Urinary bladder (tissue), 3 donors: ENCODE measurements at regions not wholly inside any gene's neighbourhood (a gene's known extent, or its start where the extent isn't known, plus 50 kb on each side); places are given as distances from the start of the nearest gene placed in this dataset.

Experiments used
- DNase-seq: peaks from one replicate; pipeline ENCODE4 v3.0.0-alpha.2; 2015; ENCODE audit errors: extremely low spot score
- H3K27ac ChIP-seq: one replicate; pipeline ENCODE4 v1.5.1; 2013; ENCODE audit warnings: low read depth, mild to moderate bottlenecking, moderate library complexity
- H3K36me3 ChIP-seq: one replicate; pipeline ENCODE4 v1.6.1; 2013; ENCODE audit warnings: mild to moderate bottlenecking, moderate library complexity; ENCODE audit not compliant: insufficient read depth
- H3K4me1 ChIP-seq: one replicate; pipeline ENCODE4 v1.6.1; 2013; ENCODE audit warnings: mild to moderate bottlenecking, moderate library complexity; ENCODE audit not compliant: insufficient read depth
- H3K4me3 ChIP-seq: one replicate; pipeline ENCODE4 v1.5.1; 2013; ENCODE audit warnings: low read depth, low read length
- WGBS: extraction: QIAGEN DNeasy Blood & Tissue Kit; methylation state at CpG from one replicate; pipeline ENCODE4 v1.1.7; 2013; 5-methylcytosine and 5-hydroxymethylcytosine counted together
- donor health status: healthy with polysubstance abuse.
- donor health status: healthy.

- no peak for DNase-seq
- WGBS, result 94% methylated on average over 1 of the region's 1 CpG
- H3K27ac ChIP-seq, result no peak overlapping the region
Observed at GRCh38 chr6:4550227-4550597, 226.0 kb upstream of the CDYL start.

GRCh38 chr6:4549556-4550226, 226.5 kb upstream of the CDYL start:
- H3K36me3 ChIP-seq, result no peaks in the 10 kb centered on the region
- no peak overlapping the region for H3K4me3 ChIP-seq
- DNase-seq, result no peak
- WGBS, result 96% methylated on average over 23 of the region's 23 CpGs
- no peaks in the 10 kb centered on the region for H3K4me1 ChIP-seq
- no peak overlapping the region for H3K27ac ChIP-seq

More at GRCh38 chr6:4550227-4550597, 226.0 kb upstream of the CDYL start:
- H3K4me1 ChIP-seq, result no peaks in the 10 kb centered on the region
- H3K4me3 ChIP-seq, result no peak overlapping the region
- H3K36me3 ChIP-seq, result no peaks in the 10 kb centered on the region

GRCh38 chr6:4545893-4546292, 230.3 kb upstream of the CDYL start:
- Histone ChIP-seq H3K4me1 (no peaks in the 10 kb centered on the region), H3K36me3 (no peaks in the 10 kb centered on the region), H3K27ac (no peak overlapping the region), H3K4me3 (no peak overlapping the region)
- WGBS, result 60% methylated on average over 4 of the region's 4 CpGs
- no peak for DNase-seq

- H3K4me3 ChIP-seq, result no peak overlapping the region
- H3K27ac ChIP-seq, result no peak overlapping the region
- WGBS, result 61% methylated on average over 2 of the region's 2 CpGs
- H3K4me1 ChIP-seq, result no peaks in the 10 kb centered on the region
- no peak for DNase-seq
- no peaks in the 10 kb centered on the region for H3K36me3 ChIP-seq
Observed at GRCh38 chr6:4543596-4543995, 232.6 kb upstream of the CDYL start.

DNA sequence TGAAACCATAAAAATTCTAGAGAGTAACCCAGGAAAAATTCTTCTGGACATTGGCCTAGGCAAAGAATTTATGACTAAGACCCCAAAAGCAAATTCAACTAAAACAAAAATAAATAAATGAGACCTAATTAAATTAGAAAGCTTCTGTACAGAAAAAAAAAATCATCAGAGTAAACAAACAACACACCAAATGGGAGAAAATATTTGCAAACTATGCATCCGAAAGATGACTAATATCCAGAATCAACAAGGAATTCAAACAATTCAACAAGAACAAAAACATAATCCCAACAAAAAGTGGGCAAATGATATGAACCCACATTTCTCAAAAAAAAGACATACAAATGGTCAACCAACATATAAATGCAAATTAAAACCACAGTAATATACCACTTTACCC, 242.6 kb upstream of the CDYL start:
- Histone ChIP-seq H3K27ac (no peak overlapping the region), H3K4me1 (no peaks in the 10 kb centered on the region), H3K36me3 (no peaks in the 10 kb centered on the region), H3K4me3 (no peak overlapping the region)
- DNase-seq, result no peak
- WGBS, result 87% methylated on average over 1 of the region's 1 CpG

DNA sequence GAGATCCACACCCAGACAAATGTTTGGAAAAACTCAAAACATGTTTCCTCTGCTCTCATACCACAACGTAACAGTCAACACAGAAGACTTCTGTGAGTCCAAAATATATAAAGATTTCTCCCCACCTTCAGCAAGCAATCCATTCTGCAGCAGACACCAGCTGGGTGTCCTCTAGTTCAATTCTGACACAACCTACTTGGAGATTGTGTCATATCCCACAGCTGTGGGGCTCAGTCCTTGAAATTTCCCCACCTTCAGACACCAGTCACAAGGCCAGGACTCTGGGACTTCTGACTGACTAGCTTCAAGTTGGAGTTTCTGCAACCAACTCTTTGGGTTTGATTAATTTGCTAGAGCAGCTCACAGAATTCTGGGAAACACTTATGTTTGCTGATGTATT, 244.8 kb upstream of the CDYL start:
- 70% methylated on average over 1 of the region's 1 CpG for WGBS
- no peak overlapping the region for H3K27ac ChIP-seq
- DNase-seq, result no peak
- H3K4me1 ChIP-seq, result no peaks in the 10 kb centered on the region
- no peaks in the 10 kb centered on the region for H3K36me3 ChIP-seq
- H3K4me3 ChIP-seq, result no peak overlapping the region

GRCh38 chr6:4522453-4522852, 253.8 kb upstream of the CDYL start:
- no peaks in the 10 kb centered on the region for H3K36me3 ChIP-seq
- DNase-seq, result no peak
- H3K4me1 ChIP-seq, result no peaks in the 10 kb centered on the region
- WGBS, result 73% methylated on average over 7 of the region's 7 CpGs
- no peak overlapping the region for H3K27ac ChIP-seq
- H3K4me3 ChIP-seq, result no peak overlapping the region

- Histone ChIP-seq H3K4me3 (no peak overlapping the region), H3K4me1 (no peaks in the 10 kb centered on the region), H3K27ac (no peak overlapping the region), H3K36me3 (no peaks in the 10 kb centered on the region)
- no peak for DNase-seq
- WGBS, result 74% methylated on average over 6 of the region's 6 CpGs
Observed at GRCh38 chr6:4521070-4521469, 255.1 kb upstream of the CDYL start.

- H3K27ac ChIP-seq, result no peak overlapping the region
- no peaks in the 10 kb centered on the region for H3K4me1 ChIP-seq
- DNase-seq, result no peak
- WGBS, result 86% methylated on average over 2 of the region's 2 CpGs
- no peak overlapping the region for H3K4me3 ChIP-seq
- H3K36me3 ChIP-seq, result no peaks in the 10 kb centered on the region
Observed at GRCh38 chr6:4518506-4518905, 257.7 kb upstream of the CDYL start.

DNA sequence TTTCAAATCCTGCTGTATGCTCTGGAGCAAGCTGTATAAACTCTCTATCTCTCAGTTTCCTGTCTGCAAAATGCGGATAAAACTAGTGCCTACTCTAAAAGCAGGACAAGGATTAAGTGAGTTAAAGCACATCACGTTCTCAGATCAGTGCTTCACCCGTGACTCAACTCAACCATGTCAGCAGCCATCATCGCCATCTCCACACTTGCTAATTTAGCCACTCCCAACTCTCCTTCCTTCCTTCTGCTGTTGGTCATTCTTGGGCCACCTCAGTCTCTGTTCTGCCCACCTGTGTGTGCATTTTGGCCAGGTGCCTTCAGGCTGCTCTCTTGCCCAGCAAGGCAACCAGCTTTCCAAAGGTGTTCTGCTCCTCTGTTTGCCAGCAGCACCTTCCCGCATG, 260.0 kb upstream of the CDYL start:
- Histone ChIP-seq H3K4me1 (no peaks in the 10 kb centered on the region), H3K4me3 (no peak overlapping the region), H3K36me3 (no peaks in the 10 kb centered on the region), H3K27ac (no peak overlapping the region)
- DNase-seq, result no peak
- WGBS, result 73% methylated on average over 5 of the region's 5 CpGs

DNA sequence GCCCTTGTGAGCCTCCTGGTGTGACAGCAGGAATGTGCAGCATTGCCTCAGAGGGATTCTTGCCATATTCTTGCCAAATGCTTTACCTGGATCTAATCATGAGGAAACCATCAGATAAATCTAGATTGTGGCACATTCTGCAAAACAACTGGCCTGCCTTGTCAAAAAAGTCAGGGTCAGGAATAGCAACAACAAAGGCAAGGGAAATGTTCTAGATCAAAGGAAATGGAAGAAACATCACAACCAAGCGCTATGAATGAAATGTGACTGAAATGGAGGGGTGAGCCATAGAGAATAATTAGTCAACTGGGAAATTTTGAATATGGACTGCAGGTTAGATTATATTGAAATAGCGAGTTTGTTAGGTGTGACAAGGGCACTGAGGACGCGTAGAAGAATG, 262.6 kb upstream of the CDYL start:
- H3K36me3 ChIP-seq, result no peaks in the 10 kb centered on the region
- DNase-seq, result no peak
- 89% methylated on average over 4 of the region's 4 CpGs for WGBS
- no peak overlapping the region for H3K4me3 ChIP-seq
- no peak overlapping the region for H3K27ac ChIP-seq
- H3K4me1 ChIP-seq, result no peaks in the 10 kb centered on the region

- no peaks in the 10 kb centered on the region for H3K36me3 ChIP-seq
- no peak overlapping the region for H3K4me3 ChIP-seq
- no peak overlapping the region for H3K27ac ChIP-seq
- no peaks in the 10 kb centered on the region for H3K4me1 ChIP-seq
- WGBS, result 65% methylated on average over 7 of the region's 7 CpGs
- DNase-seq, result no peak
Observed at GRCh38 chr6:4512051-4512471, 264.1 kb upstream of the CDYL start.

DNA sequence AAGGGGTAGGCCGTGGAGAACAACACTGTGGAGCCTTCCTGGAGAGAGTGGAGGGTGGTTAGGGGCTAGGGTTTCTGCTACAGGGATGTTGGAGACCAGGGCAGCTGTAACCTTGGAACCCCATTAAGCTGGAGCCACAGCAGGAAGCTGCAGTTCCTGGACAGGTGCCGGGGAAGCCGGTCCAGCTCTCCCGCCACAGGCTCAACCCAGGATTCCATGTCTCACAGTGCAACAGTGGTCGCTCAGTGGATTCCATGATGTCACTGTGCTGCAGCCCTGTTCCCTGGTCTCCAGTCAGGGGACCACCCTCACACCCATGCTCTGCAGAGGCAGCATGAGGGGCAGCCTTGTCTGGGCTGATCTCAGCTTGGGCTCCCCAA, 264.6 kb upstream of the CDYL start:
- WGBS, result 87% methylated on average over 5 of the region's 5 CpGs
- DNase-seq, result no peak
- Histone ChIP-seq H3K4me1 (no peaks in the 10 kb centered on the region), H3K36me3 (no peaks in the 10 kb centered on the region), H3K27ac (no peak overlapping the region), H3K4me3 (no peak overlapping the region)

DNA sequence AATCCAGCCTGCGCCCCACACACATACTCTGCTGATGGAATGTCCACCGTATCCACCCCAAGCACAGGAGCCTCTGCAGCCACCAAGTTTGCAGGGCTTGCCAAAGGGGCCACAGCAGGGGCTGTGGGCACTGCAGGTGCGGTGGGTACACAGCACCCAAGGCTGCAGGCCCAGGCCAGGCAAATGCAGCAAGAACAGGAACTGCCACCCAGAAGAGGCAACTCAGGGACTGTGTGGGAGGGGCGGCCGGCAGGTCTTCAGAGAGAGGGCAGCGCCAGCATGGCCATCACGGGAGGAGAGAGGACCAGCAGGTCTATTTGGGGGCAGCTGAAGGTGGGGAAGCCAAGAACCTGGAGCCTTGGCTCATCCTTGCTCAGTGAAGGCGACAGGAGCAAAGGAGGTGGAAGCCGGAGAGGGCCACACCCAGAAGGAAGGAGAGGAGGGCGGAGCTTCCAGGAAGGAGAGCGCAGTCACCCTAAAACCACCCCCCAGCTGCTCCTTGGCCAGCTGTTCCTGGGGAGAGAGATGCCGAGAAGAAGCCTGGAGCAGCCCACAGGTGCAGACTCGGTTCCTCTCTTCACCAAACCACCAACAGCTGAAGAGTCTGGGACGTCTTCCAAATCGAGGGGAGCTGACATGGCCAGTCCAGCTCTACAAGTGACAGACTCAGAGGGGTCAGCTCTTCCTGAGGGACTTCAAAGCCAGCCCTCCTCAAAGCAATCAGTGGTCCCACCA, 265.1 kb upstream of the CDYL start:
- no peaks in the 10 kb centered on the region for H3K4me1 ChIP-seq
- no peaks in the 10 kb centered on the region for H3K36me3 ChIP-seq
- WGBS, result 87% methylated on average over 15 of the region's 15 CpGs
- H3K27ac ChIP-seq, result no peak overlapping the region
- H3K4me3 ChIP-seq, result no peak overlapping the region
- no peak for DNase-seq
